ENCODE measurements at regions not wholly inside any gene's neighbourhood (a gene's known extent, or its start where the extent isn't known, plus 50 kb on each side); places are given as distances from the start of the nearest gene placed in this dataset.

GRCh38 chr5:116838011-116838536 lies 263.5 kb upstream of the SEMA6A start:
- no peaks in the 10 kb centered on the region for H3K9me2 ChIP-seq (replicated peaks; ENCODE audit: control insufficient read depth, low read length)
- H4K20me1 ChIP-seq (ENCODE audit: control insufficient read depth, insufficient read depth, low read depth, low read length) = no peaks in the 10 kb centered on the region
- no peak overlapping the region for H3K4me2 ChIP-seq (ENCODE audit: low read length)
- H3K27me3 ChIP-seq (ENCODE audit: control insufficient read depth, low read length) = no peaks in the 10 kb centered on the region
- H3K4me3 ChIP-seq (ENCODE audit: low read length) = no peak overlapping the region
- no peaks in the 10 kb centered on the region for H3K36me3 ChIP-seq (ENCODE audit: control insufficient read depth, low read length)
- H3F3A ChIP-seq (ENCODE audit: control insufficient read depth, insufficient read depth) = no peaks in the 10 kb centered on the region
- H3K27ac ChIP-seq (ENCODE audit: low read depth, low read length) = no peak overlapping the region
- H3K4me1 ChIP-seq (ENCODE audit: control insufficient read depth, low read length) = no peaks in the 10 kb centered on the region
- TF ChIP-seq CTCF (IDR thresholded peaks at IDR 0.05; ENCODE audit: low read depth, low read length, poor library complexity, severe bottlenecking) (no peak), EZH2phosphoT487 (IDR thresholded peaks at IDR 0.05; ENCODE audit: borderline replicate concordance, low read length) (no peak)
- H3K9me3 ChIP-seq (ENCODE audit: control insufficient read depth, insufficient read depth, low read length) = no peaks in the 10 kb centered on the region
- no peaks in the 10 kb centered on the region for H3K79me2 ChIP-seq (ENCODE audit: control insufficient read depth, low read length)

GRCh38 chr5:116834796-116835515 lies 260.3 kb upstream of the SEMA6A start:
- no peaks in the 10 kb centered on the region for H3K79me2 ChIP-seq (ENCODE audit: control insufficient read depth, low read length)
- no peaks in the 10 kb centered on the region for H3F3A ChIP-seq (ENCODE audit: control insufficient read depth, insufficient read depth)
- TF ChIP-seq EZH2phosphoT487 (IDR thresholded peaks at IDR 0.05; ENCODE audit: borderline replicate concordance, low read length) (no peak), CTCF (IDR thresholded peaks at IDR 0.05; ENCODE audit: low read depth, low read length, poor library complexity, severe bottlenecking) (no peak)
- H3K27ac ChIP-seq (ENCODE audit: low read depth, low read length) = no peak overlapping the region
- H3K4me3 ChIP-seq (ENCODE audit: low read length) = no peak overlapping the region
- no peaks in the 10 kb centered on the region for H3K9me2 ChIP-seq (replicated peaks; ENCODE audit: control insufficient read depth, low read length)
- no peaks in the 10 kb centered on the region for H3K36me3 ChIP-seq (ENCODE audit: control insufficient read depth, low read length)
- no peaks in the 10 kb centered on the region for H3K9me3 ChIP-seq (ENCODE audit: control insufficient read depth, insufficient read depth, low read length)
- H3K4me1 ChIP-seq (ENCODE audit: control insufficient read depth, low read length) = no peaks in the 10 kb centered on the region
- H3K4me2 ChIP-seq (ENCODE audit: low read length) = no peak overlapping the region
- H3K27me3 ChIP-seq (ENCODE audit: control insufficient read depth, low read length) = no peaks in the 10 kb centered on the region
- no peaks in the 10 kb centered on the region for H4K20me1 ChIP-seq (ENCODE audit: control insufficient read depth, insufficient read depth, low read depth, low read length)

- H3F3A ChIP-seq (ENCODE audit: control insufficient read depth, insufficient read depth) = no peaks in the 10 kb centered on the region
- no peaks in the 10 kb centered on the region for H3K9me2 ChIP-seq (replicated peaks; ENCODE audit: control insufficient read depth, low read length)
- TF ChIP-seq EZH2phosphoT487 (IDR thresholded peaks at IDR 0.05; ENCODE audit: borderline replicate concordance, low read length) = no peak
- no peak for TF ChIP-seq CTCF (IDR thresholded peaks at IDR 0.05; ENCODE audit: low read depth, low read length, poor library complexity, severe bottlenecking)
- H3K27me3 ChIP-seq (ENCODE audit: control insufficient read depth, low read length) = no peaks in the 10 kb centered on the region
- H3K79me2 ChIP-seq (ENCODE audit: control insufficient read depth, low read length) = no peaks in the 10 kb centered on the region
- no peaks in the 10 kb centered on the region for H3K9me3 ChIP-seq (ENCODE audit: control insufficient read depth, insufficient read depth, low read length)
- H3K36me3 ChIP-seq (ENCODE audit: control insufficient read depth, low read length) = no peaks in the 10 kb centered on the region
- no peak overlapping the region for H3K4me3 ChIP-seq (ENCODE audit: low read length)
- H3K27ac ChIP-seq (ENCODE audit: low read depth, low read length) = no peak overlapping the region
- H3K4me1 ChIP-seq (ENCODE audit: control insufficient read depth, low read length) = no peaks in the 10 kb centered on the region
- H4K20me1 ChIP-seq (ENCODE audit: control insufficient read depth, insufficient read depth, low read depth, low read length) = no peaks in the 10 kb centered on the region
- no peak overlapping the region for H3K4me2 ChIP-seq (ENCODE audit: low read length)
These were observed 255.5 kb upstream of the SEMA6A start for GRCh38 chr5:116830079-116830478.
